DND-41 (cell line): ENCODE measurements at regions not wholly inside any gene's neighbourhood (a gene's known extent, or its start where the extent isn't known, plus 50 kb on each side); places are given as distances from the start of the nearest gene placed in this dataset.

ENCODE experiments used
- CTCF ChIP-seq: IDR thresholded peaks from 2 replicates; pipeline ENCODE4 v1.5.1; 2012; ENCODE audit warnings: borderline replicate concordance, low read length, moderate library complexity, mild to moderate bottlenecking; ENCODE audit not compliant: poor library complexity, severe bottlenecking; ENCODE audit errors: extremely low read depth
- EZH2 ChIP-seq: IDR thresholded peaks from 3 replicates; pipeline ENCODE4 v1.6.1; 2012; ENCODE audit warnings: borderline replicate concordance, low read depth, mild to moderate bottlenecking, moderate library complexity, low read length, inconsistent platforms; ENCODE audit not compliant: severe bottlenecking

- TF ChIP-seq EZH2 (no peak), CTCF (no peak)
Observed at GRCh38 chr12:96099421-96099820, 64.0 kb upstream of the LTA4H start.
